ENCODE measurements at regions not wholly inside any gene's neighbourhood (a gene's known extent, or its start where the extent isn't known, plus 50 kb on each side); places are given as distances from the start of the nearest gene placed in this dataset.

DNA sequence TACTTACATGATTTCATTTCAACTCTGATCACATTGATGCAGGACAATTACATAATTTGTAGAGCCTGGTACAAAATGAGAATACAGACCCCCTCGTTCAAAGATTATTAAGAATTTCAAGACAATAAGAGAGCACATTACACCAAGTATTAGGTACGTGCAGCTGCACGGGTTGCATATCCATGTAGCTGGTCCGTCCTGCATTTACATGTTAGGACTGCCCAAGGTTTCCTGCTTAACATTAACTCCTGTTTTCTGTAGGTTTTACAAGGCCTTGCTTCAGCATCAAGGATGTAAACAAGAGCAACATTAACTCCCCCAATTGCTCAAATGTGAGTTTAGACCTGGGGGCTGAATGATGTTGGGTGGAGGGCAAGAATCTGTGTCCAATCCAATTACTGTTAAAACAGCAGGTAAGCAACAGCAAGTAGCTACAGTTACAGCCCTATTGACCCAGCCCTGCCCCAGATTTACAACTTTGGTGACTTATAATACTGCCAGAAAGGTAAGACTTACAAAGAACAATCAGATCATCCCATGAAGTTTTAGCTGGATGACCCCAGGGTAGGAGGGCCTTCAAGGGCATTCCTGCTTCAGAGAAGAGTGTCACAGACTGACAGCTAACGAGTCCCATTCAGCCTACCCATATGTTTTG lies 127.4 kb upstream of the PPP2R3A start:
- no peak for DNase-seq
- H3K36me3 ChIP-seq = no peaks in the 10 kb centered on the region
- WGBS, 5 donors = 77 to 89% (median 78%) methylated on average over 5 of the region's 5 CpGs
- no peaks in the 10 kb centered on the region for H3K27me3 ChIP-seq (replicated peaks in 1 of 7)
- H3K9me3 ChIP-seq = no peaks in the 10 kb centered on the region
- no peak overlapping the region for H3K4me3 ChIP-seq
- TF ChIP-seq POLR2AphosphoS5 (IDR thresholded peaks at IDR 0.05) (no peak), POLR2A (IDR thresholded peaks at IDR 0.05) (no peak)
- TF ChIP-seq, protein P1, sequence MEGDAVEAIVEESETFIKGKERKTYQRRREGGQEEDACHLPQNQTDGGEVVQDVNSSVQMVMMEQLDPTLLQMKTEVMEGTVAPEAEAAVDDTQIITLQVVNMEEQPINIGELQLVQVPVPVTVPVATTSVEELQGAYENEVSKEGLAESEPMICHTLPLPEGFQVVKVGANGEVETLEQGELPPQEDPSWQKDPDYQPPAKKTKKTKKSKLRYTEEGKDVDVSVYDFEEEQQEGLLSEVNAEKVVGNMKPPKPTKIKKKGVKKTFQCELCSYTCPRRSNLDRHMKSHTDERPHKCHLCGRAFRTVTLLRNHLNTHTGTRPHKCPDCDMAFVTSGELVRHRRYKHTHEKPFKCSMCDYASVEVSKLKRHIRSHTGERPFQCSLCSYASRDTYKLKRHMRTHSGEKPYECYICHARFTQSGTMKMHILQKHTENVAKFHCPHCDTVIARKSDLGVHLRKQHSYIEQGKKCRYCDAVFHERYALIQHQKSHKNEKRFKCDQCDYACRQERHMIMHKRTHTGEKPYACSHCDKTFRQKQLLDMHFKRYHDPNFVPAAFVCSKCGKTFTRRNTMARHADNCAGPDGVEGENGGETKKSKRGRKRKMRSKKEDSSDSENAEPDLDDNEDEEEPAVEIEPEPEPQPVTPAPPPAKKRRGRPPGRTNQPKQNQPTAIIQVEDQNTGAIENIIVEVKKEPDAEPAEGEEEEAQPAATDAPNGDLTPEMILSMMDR (IDR thresholded peaks at IDR 0.05 in 8 of 11, conservative IDR thresholded peaks at IDR 0.05 in 3 of 11) = no peak
- no peak overlapping the region for H3K27ac ChIP-seq
- intact Hi-C loops (cut with DNase I; ENCODE audit: low total_unique reads) = no loop called here
- no peaks in the 10 kb centered on the region for H3K4me1 ChIP-seq

- Histone ChIP-seq H3K36me3 (no peaks in the 10 kb centered on the region), H3K27me3 (replicated peaks in 1 of 7) (no peaks in the 10 kb centered on the region), H3K27ac (no peak overlapping the region), H3K9me3 (no peaks in the 10 kb centered on the region), H3K4me3 (no peak overlapping the region), H3K4me1 (no peaks in the 10 kb centered on the region)
- intact Hi-C loops (cut with DNase I; ENCODE audit: low total_unique reads) = no loop called here
- TF ChIP-seq POLR2A (IDR thresholded peaks at IDR 0.05) (no peak), POLR2AphosphoS5 (IDR thresholded peaks at IDR 0.05) (no peak)
- TF ChIP-seq, protein P1 (IDR thresholded peaks at IDR 0.05 in 8 of 11, conservative IDR thresholded peaks at IDR 0.05 in 3 of 11) = no peak
- no peak for DNase-seq
- WGBS, 5 donors = 49 to 78% (median 71%) methylated on average over 1 of the region's 1 CpG
These were observed 125.1 kb upstream of the PPP2R3A start for GRCh38 chr3:135840436-135840835.

- no peak for DNase-seq
- H3K4me1 ChIP-seq = no peaks in the 10 kb centered on the region
- no peak overlapping the region for H3K4me3 ChIP-seq
- H3K9me3 ChIP-seq = peaks cover 0 to 14% (median 3%) of the 10 kb centered on the region in 8 donors
- no peak for TF ChIP-seq POLR2AphosphoS5 (IDR thresholded peaks at IDR 0.05)
- TF ChIP-seq, protein P1 (IDR thresholded peaks at IDR 0.05 in 8 of 11, conservative IDR thresholded peaks at IDR 0.05 in 3 of 11) = no peak
- no peak for TF ChIP-seq POLR2A (IDR thresholded peaks at IDR 0.05)
- no peaks in the 10 kb centered on the region for H3K36me3 ChIP-seq
- intact Hi-C loops (cut with DNase I; ENCODE audit: low total_unique reads) = no loop called here
- no peaks in the 10 kb centered on the region for H3K27me3 ChIP-seq (replicated peaks in 1 of 7)
- no peak overlapping the region for H3K27ac ChIP-seq
These were observed 121.1 kb upstream of the PPP2R3A start for GRCh38 chr3:135844386-135844785.

GRCh38 chr3:135848051-135848450 lies 117.5 kb upstream of the PPP2R3A start:
- intact Hi-C loops (cut with DNase I; ENCODE audit: low total_unique reads) = no loop called here
- Histone ChIP-seq H3K4me3 (no peak overlapping the region), H3K36me3 (no peaks in the 10 kb centered on the region), H3K27ac (no peak overlapping the region), H3K4me1 (no peaks in the 10 kb centered on the region), H3K27me3 (replicated peaks in 1 of 7) (peaks cover 0 to 2% (median 0%) of the 10 kb centered on the region in 7 donors), H3K9me3 (peaks cover 0 to 14% (median 3%) of the 10 kb centered on the region in 8 donors)
- 86 to 96% (median 92%) methylated on average over 1 of the region's 1 CpG for WGBS, 5 donors
- TF ChIP-seq, protein P1 (IDR thresholded peaks at IDR 0.05 in 8 of 11, conservative IDR thresholded peaks at IDR 0.05 in 3 of 11) = no peak
- no peak for TF ChIP-seq POLR2A (IDR thresholded peaks at IDR 0.05)
- no peak for TF ChIP-seq POLR2AphosphoS5 (IDR thresholded peaks at IDR 0.05)
- no peak for DNase-seq

All from spleen (tissue), 11 donors.